HEK293 (cell line): ENCODE measurements at regions not wholly inside any gene's neighbourhood (a gene's known extent, or its start where the extent isn't known, plus 50 kb on each side); places are given as distances from the start of the nearest gene placed in this dataset.

ENCODE experiments used
- CTCF ChIA-PET: fragments of 350-600 bp; formaldehyde crosslinking; extraction: SDS; loops from one replicate; lab custom pipeline; 2021; ENCODE audit warnings: antibody characterized with exemption; lab: Yijun Ruan, JAX
- POLR2A ChIA-PET: fragments of 300-600 bp; formaldehyde crosslinking; extraction: SDS; loops from one replicate; lab custom pipeline; 2020; ENCODE audit warnings: antibody characterized with exemption, inconsistent platforms; lab: Yijun Ruan, JAX
- H3K27ac ChIP-seq: fragments of 200-500 bp; sonication (Bioruptor generic); 2 replicates; pipeline ENCODE4 v1.5.1; 2014; ENCODE audit warnings: low read depth, low read length, control low read depth, inconsistent platforms; ENCODE audit errors: extremely low read depth
- H3K36me3 ChIP-seq, 2 experiments: fragments of 200-500 bp in 1 of 2; sonication (Bioruptor generic) in 1 of 2; 1 replicate in 1 of 2; 2 replicates in 1 of 2; pipeline ENCODE4 v1.5.1; 2014 to 2017; ENCODE audit warnings: inconsistent platforms in 2 of 2, low read length in 2 of 2; ENCODE audit not compliant: control insufficient read depth in 2 of 2, insufficient read depth in 1 of 2
- H3K4me1 ChIP-seq: fragments of 200-500 bp; sonication (Bioruptor generic); 2 replicates; pipeline ENCODE4 v1.5.1; 2014; ENCODE audit warnings: mild to moderate bottlenecking, low read length, inconsistent platforms; ENCODE audit not compliant: control insufficient read depth, insufficient read depth
- H3K4me3 ChIP-seq: 2 replicates; pipeline ENCODE4 v1.5.1; 2011; ENCODE audit warnings: low read depth, mild to moderate bottlenecking, control low read depth, low read length, moderate library complexity
- H3K9me3 ChIP-seq: fragments of 200-500 bp; sonication (Bioruptor generic); 2 replicates; pipeline ENCODE4 v1.5.1; 2014; ENCODE audit warnings: low read depth, low read length, inconsistent platforms; ENCODE audit not compliant: control insufficient read depth, insufficient read depth
- KLF16 ChIP-seq: fragments of 450-650 bp; formaldehyde crosslinking; IDR thresholded peaks from 2 replicates; pipeline ENCODE4 v1.5.1; 2017; ENCODE audit warnings: missing biosample characterization, missing genetic modification characterization
- MYNN ChIP-seq: fragments of 450-650 bp; formaldehyde crosslinking; IDR thresholded peaks from 2 replicates; pipeline ENCODE4 v1.5.1; 2016; ENCODE audit warnings: missing biosample characterization, missing genetic modification characterization, borderline replicate concordance
- MZF1 ChIP-seq: fragments of 450-650 bp; formaldehyde crosslinking; IDR thresholded peaks from 2 replicates; pipeline ENCODE4 v1.5.1; 2017; ENCODE audit warnings: missing biosample characterization, missing genetic modification characterization, borderline replicate concordance
- PRDM1 ChIP-seq: fragments of 450-650 bp; formaldehyde crosslinking; IDR thresholded peaks from 2 replicates; pipeline ENCODE4; 2016; ENCODE audit warnings: missing biosample characterization, missing genetic modification characterization
- SETDB1 ChIP-seq: IDR thresholded peaks from one replicate; pipeline ENCODE4 v1.6.1; 2017; ENCODE audit warnings: mild to moderate bottlenecking, low read length, moderate library complexity, mixed read lengths; ENCODE audit not compliant: insufficient read length
- SP7 ChIP-seq: fragments of 450-650 bp; formaldehyde crosslinking; IDR thresholded peaks from 2 replicates; pipeline ENCODE4 v1.5.1; 2016; ENCODE audit warnings: missing biosample characterization, missing genetic modification characterization
- ZBTB21 ChIP-seq: fragments of 450-650 bp; formaldehyde crosslinking; IDR thresholded peaks from 2 replicates; pipeline ENCODE4 v1.5.1; 2017; ENCODE audit warnings: missing biosample characterization, missing genetic modification characterization
- ZBTB7A ChIP-seq: fragments of 450-650 bp; formaldehyde crosslinking; IDR thresholded peaks from 2 replicates; pipeline ENCODE4 v1.5.1; 2016; ENCODE audit warnings: low read depth, missing biosample characterization, missing genetic modification characterization
- ZNF341 ChIP-seq: fragments of 450-650 bp; formaldehyde crosslinking; IDR thresholded peaks from 2 replicates; pipeline ENCODE4; 2016; ENCODE audit warnings: low read depth, missing biosample characterization, missing genetic modification characterization
- ZNF404 ChIP-seq: fragments of 450-650 bp; formaldehyde crosslinking; IDR thresholded peaks from 2 replicates; pipeline ENCODE4 v1.5.1; 2017; ENCODE audit warnings: missing biosample characterization, missing genetic modification characterization
- ZNF433 ChIP-seq: fragments of 450-650 bp; formaldehyde crosslinking; IDR thresholded peaks from 2 replicates; pipeline ENCODE4 v1.5.1; 2016; ENCODE audit warnings: missing biosample characterization, missing genetic modification characterization, low read depth
- ZNF621 ChIP-seq: fragments of 450-650 bp; formaldehyde crosslinking; IDR thresholded peaks from 2 replicates; pipeline ENCODE4 v1.5.1; 2017; ENCODE audit warnings: missing biosample characterization, missing genetic modification characterization
- ZNF660 ChIP-seq: fragments of 450-650 bp; IDR thresholded peaks from 2 replicates; pipeline ENCODE4 v1.5.1; 2018; ENCODE audit warnings: missing biosample characterization, mild to moderate bottlenecking, missing genetic modification characterization
- ZNF701 ChIP-seq: fragments of 450-650 bp; formaldehyde crosslinking; IDR thresholded peaks from 2 replicates; pipeline ENCODE4 v1.5.1; 2016; ENCODE audit warnings: missing biosample characterization, missing genetic modification characterization
- TF ChIP-seq, protein P1 (sequence below): fragments of 450-650 bp; formaldehyde crosslinking; IDR thresholded peaks from 2 replicates; pipeline ENCODE4 v1.5.1; 2017; ENCODE audit warnings: missing biosample characterization, mild to moderate bottlenecking, missing genetic modification characterization, moderate library complexity
- TF ChIP-seq, protein P2 (sequence below): fragments of 450-650 bp; formaldehyde crosslinking; IDR thresholded peaks from 2 replicates; pipeline ENCODE4 v1.5.1; 2016; ENCODE audit warnings: missing biosample characterization, missing genetic modification characterization
- TF ChIP-seq, protein P3 (sequence below): sonication (generic); formaldehyde crosslinking; IDR thresholded peaks from 2 replicates; pipeline ENCODE4 v1.8.1; 2022; ENCODE audit warnings: mild to moderate bottlenecking, moderate library complexity, missing genetic modification reagents
- TF ChIP-seq, protein P4 (sequence below): fragments of 450-650 bp; formaldehyde crosslinking; IDR thresholded peaks from 2 replicates; pipeline ENCODE4 v1.5.1; 2016; ENCODE audit warnings: missing biosample characterization, missing genetic modification characterization

DNA sequence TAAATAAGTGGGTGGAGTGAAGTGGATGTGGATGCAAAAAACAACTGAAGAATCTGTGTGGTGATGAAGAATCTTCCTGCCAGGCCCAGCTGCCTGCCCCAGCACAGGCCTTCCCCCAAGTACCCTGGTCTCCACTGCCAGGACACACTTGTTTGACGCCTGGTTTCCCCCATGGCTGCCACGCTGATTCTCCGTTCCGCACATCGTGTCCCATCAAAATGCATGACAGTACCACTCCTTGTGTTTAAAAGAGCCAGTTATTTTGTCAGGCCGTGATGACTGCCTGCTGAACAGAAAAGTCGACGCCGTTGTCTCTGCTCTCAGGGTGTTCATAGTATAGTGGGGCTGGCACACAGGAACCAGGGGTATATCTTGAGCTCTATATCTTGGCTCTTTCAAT, 50.3 kb upstream of the KYNU start:
- H3K27ac ChIP-seq, result no peak overlapping the region
- H3K9me3 ChIP-seq, result no peaks in the 10 kb centered on the region
- TF ChIP-seq ZNF660 (tag by site-specific recombination) (no peak), MZF1 (tag by site-specific recombination) (no peak), ZNF341 (tag by site-specific recombination) (no peak), ZBTB7A (tag by site-specific recombination) (no peak), SETDB1 (no peak), ZNF701 (no peak), ZNF433 (tag by site-specific recombination) (no peak)
- H3K4me1 ChIP-seq, result no peaks in the 10 kb centered on the region
- ChIA-PET POLR2A (no interaction called here), CTCF (no interaction called here)
- H3K4me3 ChIP-seq, result no peak overlapping the region
- H3K36me3 ChIP-seq, result no peaks in the 10 kb centered on the region

- Histone ChIP-seq H3K9me3 (no peaks in the 10 kb centered on the region), H3K4me3 (no peak overlapping the region), H3K4me1 (no peaks in the 10 kb centered on the region), H3K27ac (no peak overlapping the region), H3K36me3 (no peaks in the 10 kb centered on the region)
- POLR2A ChIA-PET, result interaction anchor here (0.6 kb wide), 1 partner anchor 13 kb away, joined by 3 read pairs; no protein-coding TSS in a partner anchor
- no peak for TF ChIP-seq ZBTB21
- TF ChIP-seq, protein P1, sequence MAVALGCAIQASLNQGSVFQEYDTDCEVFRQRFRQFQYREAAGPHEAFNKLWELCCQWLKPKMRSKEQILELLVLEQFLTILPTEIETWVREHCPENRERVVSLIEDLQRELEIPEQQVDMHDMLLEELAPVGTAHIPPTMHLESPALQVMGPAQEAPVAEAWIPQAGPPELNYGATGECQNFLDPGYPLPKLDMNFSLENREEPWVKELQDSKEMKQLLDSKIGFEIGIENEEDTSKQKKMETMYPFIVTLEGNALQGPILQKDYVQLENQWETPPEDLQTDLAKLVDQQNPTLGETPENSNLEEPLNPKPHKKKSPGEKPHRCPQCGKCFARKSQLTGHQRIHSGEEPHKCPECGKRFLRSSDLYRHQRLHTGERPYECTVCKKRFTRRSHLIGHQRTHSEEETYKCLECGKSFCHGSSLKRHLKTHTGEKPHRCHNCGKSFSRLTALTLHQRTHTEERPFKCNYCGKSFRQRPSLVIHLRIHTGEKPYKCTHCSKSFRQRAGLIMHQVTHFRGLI, result no peak
- no peak for TF ChIP-seq ZNF404 (tag by site-specific recombination)
- TF ChIP-seq, protein P2, sequence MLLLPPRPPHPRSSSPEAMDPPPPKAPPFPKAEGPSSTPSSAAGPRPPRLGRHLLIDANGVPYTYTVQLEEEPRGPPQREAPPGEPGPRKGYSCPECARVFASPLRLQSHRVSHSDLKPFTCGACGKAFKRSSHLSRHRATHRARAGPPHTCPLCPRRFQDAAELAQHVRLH, result no peak
- TF ChIP-seq, protein P3, sequence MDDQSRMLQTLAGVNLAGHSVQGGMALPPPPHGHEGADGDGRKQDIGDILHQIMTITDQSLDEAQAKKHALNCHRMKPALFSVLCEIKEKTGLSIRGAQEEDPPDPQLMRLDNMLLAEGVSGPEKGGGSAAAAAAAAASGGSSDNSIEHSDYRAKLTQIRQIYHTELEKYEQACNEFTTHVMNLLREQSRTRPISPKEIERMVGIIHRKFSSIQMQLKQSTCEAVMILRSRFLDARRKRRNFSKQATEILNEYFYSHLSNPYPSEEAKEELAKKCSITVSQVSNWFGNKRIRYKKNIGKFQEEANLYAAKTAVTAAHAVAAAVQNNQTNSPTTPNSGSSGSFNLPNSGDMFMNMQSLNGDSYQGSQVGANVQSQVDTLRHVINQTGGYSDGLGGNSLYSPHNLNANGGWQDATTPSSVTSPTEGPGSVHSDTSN (CRISPR knock-in tag), result no peak
- TF ChIP-seq, protein P4, sequence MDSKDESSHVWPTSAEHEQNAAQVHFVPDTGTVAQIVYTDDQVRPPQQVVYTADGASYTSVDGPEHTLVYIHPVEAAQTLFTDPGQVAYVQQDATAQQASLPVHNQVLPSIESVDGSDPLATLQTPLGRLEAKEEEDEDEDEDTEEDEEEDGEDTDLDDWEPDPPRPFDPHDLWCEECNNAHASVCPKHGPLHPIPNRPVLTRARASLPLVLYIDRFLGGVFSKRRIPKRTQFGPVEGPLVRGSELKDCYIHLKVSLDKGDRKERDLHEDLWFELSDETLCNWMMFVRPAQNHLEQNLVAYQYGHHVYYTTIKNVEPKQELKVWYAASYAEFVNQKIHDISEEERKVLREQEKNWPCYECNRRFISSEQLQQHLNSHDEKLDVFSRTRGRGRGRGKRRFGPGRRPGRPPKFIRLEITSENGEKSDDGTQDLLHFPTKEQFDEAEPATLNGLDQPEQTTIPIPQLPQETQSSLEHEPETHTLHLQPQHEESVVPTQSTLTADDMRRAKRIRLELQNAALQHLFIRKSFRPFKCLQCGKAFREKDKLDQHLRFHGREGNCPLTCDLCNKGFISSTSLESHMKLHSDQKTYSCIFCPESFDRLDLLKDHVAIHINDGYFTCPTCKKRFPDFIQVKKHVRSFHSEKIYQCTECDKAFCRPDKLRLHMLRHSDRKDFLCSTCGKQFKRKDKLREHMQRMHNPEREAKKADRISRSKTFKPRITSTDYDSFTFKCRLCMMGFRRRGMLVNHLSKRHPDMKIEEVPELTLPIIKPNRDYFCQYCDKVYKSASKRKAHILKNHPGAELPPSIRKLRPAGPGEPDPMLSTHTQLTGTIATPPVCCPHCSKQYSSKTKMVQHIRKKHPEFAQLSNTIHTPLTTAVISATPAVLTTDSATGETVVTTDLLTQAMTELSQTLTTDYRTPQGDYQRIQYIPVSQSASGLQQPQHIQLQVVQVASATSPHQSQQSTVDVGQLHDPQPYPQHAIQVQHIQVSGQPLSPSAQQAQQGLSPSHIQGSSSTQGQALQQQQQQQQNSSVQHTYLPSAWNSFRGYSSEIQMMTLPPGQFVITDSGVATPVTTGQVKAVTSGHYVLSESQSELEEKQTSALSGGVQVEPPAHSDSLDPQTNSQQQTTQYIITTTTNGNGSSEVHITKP, result no peak
- TF ChIP-seq SP7 (tag by site-specific recombination), result no peak
- no peak for TF ChIP-seq ZNF621 (tag by site-specific recombination)
- TF ChIP-seq PRDM1 (tag by site-specific recombination), result no peak
- no peak for TF ChIP-seq MYNN (tag by site-specific recombination)
- TF ChIP-seq KLF16, result no peak
- CTCF ChIA-PET, result no interaction called here
These were observed 51.6 kb upstream of the KYNU start for GRCh38 chr2:142825861-142826260.
